GM23338 (cell line): ENCODE measurements at regions not wholly inside any gene's neighbourhood (a gene's known extent, or its start where the extent isn't known, plus 50 kb on each side); places are given as distances from the start of the nearest gene placed in this dataset.

Experiments used
- CREB1 ChIP-seq: fragments of 250-450 bp; sonication (Bioruptor Pico); IDR thresholded peaks from 2 replicates; pipeline ENCODE4 v1.5.0; 2020; ENCODE audit warnings: low read depth, mild to moderate bottlenecking, moderate library complexity
- EZH2 ChIP-seq: fragments of 200-600 bp; sonication (generic); IDR thresholded peaks from one replicate; pipeline ENCODE4 v1.8.0; 2017; ENCODE audit warnings: antibody characterized with exemption, mild to moderate bottlenecking, low read depth; ENCODE audit not compliant: unreplicated experiment
- EZH2phosphoT487 ChIP-seq: fragments of 200-600 bp; sonication (generic); IDR thresholded peaks from one replicate; pipeline ENCODE4 v1.8.1; 2018; ENCODE audit warnings: antibody characterized with exemption; ENCODE audit not compliant: unreplicated experiment
- JUNB ChIP-seq: IDR thresholded peaks from one replicate; pipeline ENCODE4 v1.6.1; 2016; ENCODE audit warnings: antibody characterized with exemption; ENCODE audit not compliant: unreplicated experiment
- POLR2AphosphoS5 ChIP-seq: IDR thresholded peaks from 2 replicates; pipeline ENCODE4 v1.6.1; 2016; ENCODE audit warnings: antibody characterized with exemption, low read depth
- STAT1 ChIP-seq: IDR thresholded peaks from one replicate; pipeline ENCODE4 v1.6.1; 2016; ENCODE audit warnings: antibody characterized with exemption; ENCODE audit not compliant: unreplicated experiment
- ZNF114 ChIP-seq: fragments of 250-450 bp; sonication (Bioruptor Pico); IDR thresholded peaks from 2 replicates; pipeline ENCODE4 v1.5.0; 2020; ENCODE audit warnings: mild to moderate bottlenecking, moderate library complexity
- ZNF331 ChIP-seq: fragments of 250-450 bp; sonication (Bioruptor Pico); IDR thresholded peaks from 2 replicates; pipeline ENCODE4 v1.5.0; 2020; ENCODE audit warnings: low read depth, mild to moderate bottlenecking, moderate library complexity
- TF ChIP-seq, protein P1 (sequence below): fragments of 250-450 bp; sonication (Bioruptor Pico); IDR thresholded peaks from 2 replicates; pipeline ENCODE4 v1.5.0; 2020; ENCODE audit warnings: mild to moderate bottlenecking, moderate library complexity
- TF ChIP-seq, protein P2 (sequence below), 2 experiments: fragments of 200-600 bp in 1 of 2; sonication (generic) in 1 of 2; conservative IDR thresholded peaks; 2 replicates each; pipeline versions ENCODE4 v1.5.1 to v1.6.1; 2016 to 2017; ENCODE audit warnings: antibody characterized with exemption in 2 of 2, low read depth in 2 of 2, mild to moderate bottlenecking in 2 of 2, moderate library complexity in 1 of 2
- TF ChIP-seq, protein P3 (sequence below): IDR thresholded peaks from 2 replicates; pipeline ENCODE4 v1.6.1; 2016; ENCODE audit warnings: antibody characterized with exemption

DNA sequence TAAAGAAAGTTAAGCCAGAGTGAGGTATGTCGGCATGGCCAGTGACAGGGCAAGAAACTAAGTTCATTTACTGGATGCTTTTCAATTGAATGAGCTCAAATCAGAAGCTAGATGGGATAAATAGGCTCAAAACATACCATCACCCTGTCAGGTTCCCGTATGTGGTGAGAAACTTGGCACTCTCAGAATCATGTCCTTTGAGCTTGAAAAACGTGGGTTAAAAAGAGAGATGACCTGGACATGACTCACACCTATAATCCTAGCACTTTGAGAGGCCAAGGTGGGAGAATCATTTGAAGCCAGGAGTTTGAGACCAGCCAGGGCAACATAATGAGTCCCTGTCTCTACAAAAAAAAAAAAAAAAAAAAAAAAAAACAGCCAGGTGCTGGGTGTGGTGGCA is 121.7 kb upstream of the RGMB start (continued):
- TF ChIP-seq, protein P1, sequence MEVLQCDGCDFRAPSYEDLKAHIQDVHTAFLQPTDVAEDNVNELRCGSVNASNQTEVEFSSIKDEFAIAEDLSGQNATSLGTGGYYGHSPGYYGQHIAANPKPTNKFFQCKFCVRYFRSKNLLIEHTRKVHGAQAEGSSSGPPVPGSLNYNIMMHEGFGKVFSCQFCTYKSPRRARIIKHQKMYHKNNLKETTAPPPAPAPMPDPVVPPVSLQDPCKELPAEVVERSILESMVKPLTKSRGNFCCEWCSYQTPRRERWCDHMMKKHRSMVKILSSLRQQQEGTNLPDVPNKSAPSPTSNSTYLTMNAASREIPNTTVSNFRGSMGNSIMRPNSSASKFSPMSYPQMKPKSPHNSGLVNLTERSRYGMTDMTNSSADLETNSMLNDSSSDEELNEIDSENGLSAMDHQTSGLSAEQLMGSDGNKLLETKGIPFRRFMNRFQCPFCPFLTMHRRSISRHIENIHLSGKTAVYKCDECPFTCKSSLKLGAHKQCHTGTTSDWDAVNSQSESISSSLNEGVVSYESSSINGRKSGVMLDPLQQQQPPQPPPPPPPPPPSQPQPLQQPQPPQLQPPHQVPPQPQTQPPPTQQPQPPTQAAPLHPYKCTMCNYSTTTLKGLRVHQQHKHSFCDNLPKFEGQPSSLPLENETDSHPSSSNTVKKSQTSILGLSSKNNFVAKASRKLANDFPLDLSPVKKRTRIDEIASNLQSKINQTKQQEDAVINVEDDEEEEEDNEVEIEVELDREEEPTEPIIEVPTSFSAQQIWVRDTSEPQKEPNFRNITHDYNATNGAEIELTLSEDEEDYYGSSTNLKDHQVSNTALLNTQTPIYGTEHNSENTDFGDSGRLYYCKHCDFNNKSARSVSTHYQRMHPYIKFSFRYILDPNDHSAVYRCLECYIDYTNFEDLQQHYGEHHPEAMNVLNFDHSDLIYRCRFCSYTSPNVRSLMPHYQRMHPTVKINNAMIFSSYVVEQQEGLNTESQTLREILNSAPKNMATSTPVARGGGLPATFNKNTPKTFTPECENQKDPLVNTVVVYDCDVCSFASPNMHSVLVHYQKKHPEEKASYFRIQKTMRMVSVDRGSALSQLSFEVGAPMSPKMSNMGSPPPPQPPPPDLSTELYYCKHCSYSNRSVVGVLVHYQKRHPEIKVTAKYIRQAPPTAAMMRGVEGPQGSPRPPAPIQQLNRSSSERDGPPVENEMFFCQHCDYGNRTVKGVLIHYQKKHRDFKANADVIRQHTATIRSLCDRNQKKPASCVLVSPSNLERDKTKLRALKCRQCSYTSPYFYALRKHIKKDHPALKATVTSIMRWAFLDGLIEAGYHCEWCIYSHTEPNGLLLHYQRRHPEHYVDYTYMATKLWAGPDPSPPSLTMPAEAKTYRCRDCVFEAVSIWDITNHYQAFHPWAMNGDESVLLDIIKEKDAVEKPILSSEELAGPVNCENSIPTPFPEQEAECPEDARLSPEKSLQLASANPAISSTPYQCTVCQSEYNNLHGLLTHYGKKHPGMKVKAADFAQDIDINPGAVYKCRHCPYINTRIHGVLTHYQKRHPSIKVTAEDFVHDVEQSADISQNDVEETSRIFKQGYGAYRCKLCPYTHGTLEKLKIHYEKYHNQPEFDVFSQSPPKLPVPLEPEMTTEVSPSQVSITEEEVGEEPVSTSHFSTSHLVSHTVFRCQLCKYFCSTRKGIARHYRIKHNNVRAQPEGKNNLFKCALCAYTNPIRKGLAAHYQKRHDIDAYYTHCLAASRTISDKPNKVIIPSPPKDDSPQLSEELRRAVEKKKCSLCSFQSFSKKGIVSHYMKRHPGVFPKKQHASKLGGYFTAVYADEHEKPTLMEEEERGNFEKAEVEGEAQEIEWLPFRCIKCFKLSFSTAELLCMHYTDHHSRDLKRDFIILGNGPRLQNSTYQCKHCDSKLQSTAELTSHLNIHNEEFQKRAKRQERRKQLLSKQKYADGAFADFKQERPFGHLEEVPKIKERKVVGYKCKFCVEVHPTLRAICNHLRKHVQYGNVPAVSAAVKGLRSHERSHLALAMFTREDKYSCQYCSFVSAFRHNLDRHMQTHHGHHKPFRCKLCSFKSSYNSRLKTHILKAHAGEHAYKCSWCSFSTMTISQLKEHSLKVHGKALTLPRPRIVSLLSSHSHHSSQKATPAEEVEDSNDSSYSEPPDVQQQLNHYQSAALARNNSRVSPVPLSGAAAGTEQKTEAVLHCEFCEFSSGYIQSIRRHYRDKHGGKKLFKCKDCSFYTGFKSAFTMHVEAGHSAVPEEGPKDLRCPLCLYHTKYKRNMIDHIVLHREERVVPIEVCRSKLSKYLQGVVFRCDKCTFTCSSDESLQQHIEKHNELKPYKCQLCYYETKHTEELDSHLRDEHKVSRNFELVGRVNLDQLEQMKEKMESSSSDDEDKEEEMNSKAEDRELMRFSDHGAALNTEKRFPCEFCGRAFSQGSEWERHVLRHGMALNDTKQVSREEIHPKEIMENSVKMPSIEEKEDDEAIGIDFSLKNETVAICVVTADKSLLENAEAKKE, result no peak
- TF ChIP-seq ZNF331 (CRISPR knock-in tag) (no peak), EZH2phosphoT487 (no peak), POLR2AphosphoS5 (no peak), JUNB (no peak), STAT1 (no peak), ZNF114 (CRISPR knock-in tag) (no peak), CREB1 (CRISPR knock-in tag) (no peak), EZH2 (no peak)
- TF ChIP-seq, protein P2, sequence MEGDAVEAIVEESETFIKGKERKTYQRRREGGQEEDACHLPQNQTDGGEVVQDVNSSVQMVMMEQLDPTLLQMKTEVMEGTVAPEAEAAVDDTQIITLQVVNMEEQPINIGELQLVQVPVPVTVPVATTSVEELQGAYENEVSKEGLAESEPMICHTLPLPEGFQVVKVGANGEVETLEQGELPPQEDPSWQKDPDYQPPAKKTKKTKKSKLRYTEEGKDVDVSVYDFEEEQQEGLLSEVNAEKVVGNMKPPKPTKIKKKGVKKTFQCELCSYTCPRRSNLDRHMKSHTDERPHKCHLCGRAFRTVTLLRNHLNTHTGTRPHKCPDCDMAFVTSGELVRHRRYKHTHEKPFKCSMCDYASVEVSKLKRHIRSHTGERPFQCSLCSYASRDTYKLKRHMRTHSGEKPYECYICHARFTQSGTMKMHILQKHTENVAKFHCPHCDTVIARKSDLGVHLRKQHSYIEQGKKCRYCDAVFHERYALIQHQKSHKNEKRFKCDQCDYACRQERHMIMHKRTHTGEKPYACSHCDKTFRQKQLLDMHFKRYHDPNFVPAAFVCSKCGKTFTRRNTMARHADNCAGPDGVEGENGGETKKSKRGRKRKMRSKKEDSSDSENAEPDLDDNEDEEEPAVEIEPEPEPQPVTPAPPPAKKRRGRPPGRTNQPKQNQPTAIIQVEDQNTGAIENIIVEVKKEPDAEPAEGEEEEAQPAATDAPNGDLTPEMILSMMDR (conservative IDR thresholded peaks at IDR 0.05; ENCODE audit: low read depth in 2 of 2), result no peak
- TF ChIP-seq, protein P3, sequence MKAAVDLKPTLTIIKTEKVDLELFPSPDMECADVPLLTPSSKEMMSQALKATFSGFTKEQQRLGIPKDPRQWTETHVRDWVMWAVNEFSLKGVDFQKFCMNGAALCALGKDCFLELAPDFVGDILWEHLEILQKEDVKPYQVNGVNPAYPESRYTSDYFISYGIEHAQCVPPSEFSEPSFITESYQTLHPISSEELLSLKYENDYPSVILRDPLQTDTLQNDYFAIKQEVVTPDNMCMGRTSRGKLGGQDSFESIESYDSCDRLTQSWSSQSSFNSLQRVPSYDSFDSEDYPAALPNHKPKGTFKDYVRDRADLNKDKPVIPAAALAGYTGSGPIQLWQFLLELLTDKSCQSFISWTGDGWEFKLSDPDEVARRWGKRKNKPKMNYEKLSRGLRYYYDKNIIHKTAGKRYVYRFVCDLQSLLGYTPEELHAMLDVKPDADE, result no peak
